ENCODE measurements at regions not wholly inside any gene's neighbourhood (a gene's known extent, or its start where the extent isn't known, plus 50 kb on each side); places are given as distances from the start of the nearest gene placed in this dataset.

- ATAC-seq (ENCODE audit: poor library complexity) (no peak), DNase-seq (no peak)
- Histone ChIP-seq H3K4me3 (ENCODE audit: low read length) (no peak overlapping the region), H3K27me3 (ENCODE audit: control insufficient read depth in 1 of 2, insufficient read depth in 2 of 2, low read length in 2 of 2) (no peaks in the 10 kb centered on the region), H3K27ac (ENCODE audit: low read depth in 1 of 2, low read length in 2 of 2) (no peak overlapping the region), H3K36me3 (ENCODE audit: insufficient read depth, low read length) (no peaks in the 10 kb centered on the region), H3K4me1 (ENCODE audit: insufficient read depth, low read length) (no peaks in the 10 kb centered on the region), H3K9me3 (ENCODE audit: control insufficient read depth in 1 of 2, insufficient read depth in 1 of 2, low read length in 2 of 2) (peaks cover 0 to 6% of the 10 kb centered on the region in 2 experiments)
- no peak overlapping the region for H3K4me3 Mint-ChIP-seq
- TF ChIP-seq CTCF (IDR thresholded peaks at IDR 0.05), result no peak
- no peak overlapping the region for H3K27ac Mint-ChIP-seq
- POLR2A ChIA-PET, result no interaction called here
- CTCF ChIA-PET, result no interaction called here
- H3K9me3 Mint-ChIP-seq, result peaks cover 2% of the 10 kb centered on the region
- H3K36me3 Mint-ChIP-seq (ENCODE audit: low read depth), result no peaks in the 10 kb centered on the region
- H3K4me1 Mint-ChIP-seq (ENCODE audit: low read depth), result no peaks in the 10 kb centered on the region
- no peaks in the 10 kb centered on the region for H3K27me3 Mint-ChIP-seq
- intact Hi-C loops (cut with DNase I, micrococcal nuclease), result no loop called here
Measured at GRCh38 chr18:10215446-10215845, 239.0 kb upstream of the APCDD1 start.

GRCh38 chr18:10216791-10217190 is 237.6 kb upstream of the APCDD1 start:
- DNase-seq (no peak), ATAC-seq (ENCODE audit: poor library complexity) (no peak)
- Histone ChIP-seq H3K36me3 (ENCODE audit: insufficient read depth, low read length) (no peaks in the 10 kb centered on the region), H3K9me3 (ENCODE audit: control insufficient read depth in 1 of 2, insufficient read depth in 1 of 2, low read length in 2 of 2) (peaks cover 0 to 6% of the 10 kb centered on the region in 2 experiments), H3K27ac (ENCODE audit: low read depth in 1 of 2, low read length in 2 of 2) (no peak overlapping the region), H3K4me3 (ENCODE audit: low read length) (no peak overlapping the region), H3K27me3 (ENCODE audit: control insufficient read depth in 1 of 2, insufficient read depth in 2 of 2, low read length in 2 of 2) (no peaks in the 10 kb centered on the region), H3K4me1 (ENCODE audit: insufficient read depth, low read length) (no peaks in the 10 kb centered on the region)
- Mint-ChIP-seq H3K9me3 (peaks cover 2% of the 10 kb centered on the region), H3K27ac (no peak overlapping the region), H3K4me1 (ENCODE audit: low read depth) (no peaks in the 10 kb centered on the region), H3K36me3 (ENCODE audit: low read depth) (no peaks in the 10 kb centered on the region), H3K27me3 (no peaks in the 10 kb centered on the region), H3K4me3 (no peak overlapping the region)
- ChIA-PET CTCF (no interaction called here), POLR2A (no interaction called here)
- intact Hi-C loops (cut with DNase I, micrococcal nuclease), result no loop called here
- no peak for TF ChIP-seq CTCF (IDR thresholded peaks at IDR 0.05)

GRCh38 chr18:10217211-10217610 is 237.2 kb upstream of the APCDD1 start:
- ATAC-seq (ENCODE audit: poor library complexity), result no peak
- H3K27ac Mint-ChIP-seq, result no peak overlapping the region

More at GRCh38 chr18:10217211-10217610, 237.2 kb upstream of the APCDD1 start:
- DNase-seq, result no peak
- Mint-ChIP-seq H3K4me1 (ENCODE audit: low read depth) (no peaks in the 10 kb centered on the region), H3K4me3 (no peak overlapping the region), H3K9me3 (peaks cover 2% of the 10 kb centered on the region), H3K27me3 (no peaks in the 10 kb centered on the region), H3K36me3 (ENCODE audit: low read depth) (no peaks in the 10 kb centered on the region)
- ChIA-PET CTCF (no interaction called here), POLR2A (no interaction called here)
- no peak for TF ChIP-seq CTCF (IDR thresholded peaks at IDR 0.05)
- H3K36me3 ChIP-seq (ENCODE audit: insufficient read depth, low read length), result no peaks in the 10 kb centered on the region
- no peak overlapping the region for H3K4me3 ChIP-seq (ENCODE audit: low read length)
- H3K9me3 ChIP-seq (ENCODE audit: control insufficient read depth in 1 of 2, insufficient read depth in 1 of 2, low read length in 2 of 2), result peaks cover 0 to 6% of the 10 kb centered on the region in 2 experiments
- H3K27me3 ChIP-seq (ENCODE audit: control insufficient read depth in 1 of 2, insufficient read depth in 2 of 2, low read length in 2 of 2), result no peaks in the 10 kb centered on the region
- H3K27ac ChIP-seq (ENCODE audit: low read depth in 1 of 2, low read length in 2 of 2), result no peak overlapping the region
- intact Hi-C loops (cut with DNase I, micrococcal nuclease), result no loop called here
- H3K4me1 ChIP-seq (ENCODE audit: insufficient read depth, low read length), result no peaks in the 10 kb centered on the region
